ENCODE measurements at regions not wholly inside any gene's neighbourhood (a gene's known extent, or its start where the extent isn't known, plus 50 kb on each side); places are given as distances from the start of the nearest gene placed in this dataset.
"Not testable (repeated sequence)": the region's sequence is repeated elsewhere in the genome, so short reads cannot be mapped to it uniquely, and the experiment has no call there.

DNA sequence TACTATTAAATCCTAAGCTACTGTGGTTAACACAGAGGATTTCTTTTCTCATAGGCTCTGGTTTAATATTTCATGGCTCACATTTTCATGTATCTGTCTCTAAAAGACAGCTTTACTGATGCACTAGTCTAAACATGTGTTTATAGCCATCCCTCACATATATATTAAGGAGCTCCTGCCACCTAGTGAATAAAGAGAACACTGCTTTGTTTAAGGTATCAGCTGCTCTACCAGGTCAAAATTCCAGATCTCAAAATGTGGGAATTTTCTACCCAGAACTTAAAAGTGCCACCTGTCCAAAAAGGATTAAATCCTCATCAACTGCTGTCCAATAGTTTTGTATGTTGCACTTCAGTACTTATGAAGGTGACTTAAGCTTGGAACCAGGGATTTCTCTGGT is 188.5 kb upstream of the TEX13C start:
- CTCF ChIA-PET, result no interaction called here

DNA sequence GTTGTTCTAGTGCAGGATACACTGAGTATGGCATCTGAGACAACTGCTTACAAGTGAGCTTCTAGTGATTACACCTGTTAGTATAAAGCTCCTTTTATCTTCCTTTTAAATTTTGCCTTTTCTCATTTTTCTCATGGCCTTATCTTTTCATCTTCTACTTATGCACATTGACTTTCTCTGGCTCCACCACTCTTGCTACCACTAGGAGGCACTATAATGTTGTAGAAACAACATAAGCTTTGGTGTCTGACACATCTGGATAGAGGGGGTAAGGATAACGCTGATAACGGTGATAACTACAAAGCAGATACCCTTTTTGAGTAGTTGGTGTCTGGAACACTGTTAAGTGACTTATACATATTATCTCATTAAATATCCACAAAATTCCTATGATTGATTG is 187.4 kb upstream of the TEX13C start:
- H3K27me3 Mint-ChIP-seq, result peaks cover 0 to 3% of the 10 kb centered on the region in 2 donors
- DNase-seq, result no peak
- no peaks in the 10 kb centered on the region for H3K36me3 ChIP-seq (ENCODE audit: insufficient read depth, low read length)

More for the DNA sequence above, 188.5 kb upstream of the TEX13C start:
- no peaks in the 10 kb centered on the region for H3K36me3 Mint-ChIP-seq
- no peak overlapping the region for H3K4me3 Mint-ChIP-seq
- Histone ChIP-seq H3K27me3 (ENCODE audit: insufficient read depth, low read length, poor library complexity, severe bottlenecking) (no peaks in the 10 kb centered on the region), H3K9me3 (ENCODE audit: low read length) (no peaks in the 10 kb centered on the region), H3K27ac (ENCODE audit: low read depth, low read length) (no peak overlapping the region), H3K36me3 (ENCODE audit: insufficient read depth, low read length) (no peaks in the 10 kb centered on the region), H3K4me1 (ENCODE audit: insufficient read depth, low read length) (no peaks in the 10 kb centered on the region), H3K4me3 (ENCODE audit: low read length) (no peak overlapping the region)
- DNase-seq, result no peak
- H3K4me1 Mint-ChIP-seq, result no peaks in the 10 kb centered on the region
- peaks cover 0 to 3% (median 3%) of the 10 kb centered on the region in 5 donors for H3K9me3 Mint-ChIP-seq
- H3K27me3 Mint-ChIP-seq, result peaks cover 3 to 4% of the 10 kb centered on the region in 2 donors
- POLR2A ChIA-PET, result no interaction called here
- H3K27ac Mint-ChIP-seq, result no peak overlapping the region

DNA sequence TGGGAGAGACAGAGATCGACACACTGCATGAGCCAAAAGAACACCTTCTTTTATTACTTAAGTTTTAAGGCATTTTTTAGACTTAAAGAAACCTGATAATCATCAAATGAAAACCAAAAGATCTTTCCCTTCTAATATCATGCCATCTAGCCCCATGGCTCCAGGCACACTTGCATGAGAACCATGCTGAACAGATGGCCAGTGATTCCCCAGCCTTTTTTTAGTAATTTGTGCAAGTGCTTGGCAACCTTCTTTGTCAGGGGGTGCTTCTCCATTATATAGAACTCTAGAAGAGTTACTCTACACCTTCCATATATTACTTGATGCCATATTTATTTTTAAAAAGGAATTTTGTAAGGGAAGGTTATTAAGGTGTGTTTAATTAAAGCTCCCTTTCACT is 182.2 kb upstream of the TEX13C start:
- H3K27ac Mint-ChIP-seq, result no peak overlapping the region
- ChIA-PET CTCF (no interaction called here), POLR2A (interaction anchor here (0.7 kb wide), 1 partner anchor 1362 kb away, joined by 3 read pairs; no protein-coding TSS in a partner anchor)

More for the DNA sequence above, 187.4 kb upstream of the TEX13C start:
- H3K36me3 Mint-ChIP-seq, result no peaks in the 10 kb centered on the region
- Histone ChIP-seq H3K9me3 (ENCODE audit: low read length) (no peaks in the 10 kb centered on the region), H3K4me3 (ENCODE audit: low read length) (no peak overlapping the region), H3K4me1 (ENCODE audit: insufficient read depth, low read length) (no peaks in the 10 kb centered on the region), H3K27ac (ENCODE audit: low read depth, low read length) (no peak overlapping the region), H3K27me3 (ENCODE audit: insufficient read depth, low read length, poor library complexity, severe bottlenecking) (no peaks in the 10 kb centered on the region)
- no peaks in the 10 kb centered on the region for H3K4me1 Mint-ChIP-seq
- H3K27ac Mint-ChIP-seq, result no peak overlapping the region
- peaks cover 0 to 3% (median 3%) of the 10 kb centered on the region in 5 donors for H3K9me3 Mint-ChIP-seq
- ChIA-PET CTCF (no interaction called here), POLR2A (no interaction called here)
- H3K4me3 Mint-ChIP-seq, result no peak overlapping the region

GRCh38 chrX:125150231-125150630 is 169.4 kb upstream of the TEX13C start:
- Mint-ChIP-seq H3K9me3 (peaks cover 0 to 2% (median 0%) of the 10 kb centered on the region in 5 donors), H3K27me3 (peaks cover 0 to 5% of the 10 kb centered on the region in 2 donors), H3K36me3 (no peaks in the 10 kb centered on the region), H3K4me3 (no peak overlapping the region), H3K27ac (no peak overlapping the region), H3K4me1 (no peaks in the 10 kb centered on the region)
- Histone ChIP-seq H3K4me3 (ENCODE audit: low read length) (no peak overlapping the region), H3K27ac (ENCODE audit: low read depth, low read length) (no peak overlapping the region), H3K36me3 (ENCODE audit: insufficient read depth, low read length) (no peaks in the 10 kb centered on the region), H3K27me3 (ENCODE audit: insufficient read depth, low read length, poor library complexity, severe bottlenecking) (no peaks in the 10 kb centered on the region), H3K9me3 (ENCODE audit: low read length) (no peaks in the 10 kb centered on the region), H3K4me1 (ENCODE audit: insufficient read depth, low read length) (no peaks in the 10 kb centered on the region)
- POLR2A ChIA-PET, result no interaction called here
- no peak for DNase-seq
- CTCF ChIA-PET, result no interaction called here

More for the DNA sequence above, 182.2 kb upstream of the TEX13C start:
- peaks cover 0 to 2% of the 10 kb centered on the region in 2 donors for H3K27me3 Mint-ChIP-seq
- Histone ChIP-seq H3K27me3 (ENCODE audit: insufficient read depth, low read length, poor library complexity, severe bottlenecking) (no peaks in the 10 kb centered on the region), H3K36me3 (ENCODE audit: insufficient read depth, low read length) (no peaks in the 10 kb centered on the region), H3K27ac (ENCODE audit: low read depth, low read length) (no peak overlapping the region), H3K4me1 (ENCODE audit: insufficient read depth, low read length) (no peaks in the 10 kb centered on the region), H3K4me3 (ENCODE audit: low read length) (no peak overlapping the region), H3K9me3 (ENCODE audit: low read length) (no peaks in the 10 kb centered on the region)
- no peaks in the 10 kb centered on the region for H3K9me3 Mint-ChIP-seq
- no peak for DNase-seq
- H3K4me1 Mint-ChIP-seq, result no peaks in the 10 kb centered on the region
- H3K4me3 Mint-ChIP-seq, result no peak overlapping the region
- no peaks in the 10 kb centered on the region for H3K36me3 Mint-ChIP-seq

GRCh38 chrX:125151146-125151545 is 168.5 kb upstream of the TEX13C start:
- Mint-ChIP-seq H3K27ac (no peak overlapping the region), H3K36me3 (no peaks in the 10 kb centered on the region), H3K9me3 (peaks cover 0 to 2% (median 0%) of the 10 kb centered on the region in 5 donors), H3K4me3 (no peak overlapping the region), H3K4me1 (no peaks in the 10 kb centered on the region), H3K27me3 (peaks cover 0 to 5% of the 10 kb centered on the region in 2 donors)
- no peaks in the 10 kb centered on the region for H3K36me3 ChIP-seq (ENCODE audit: insufficient read depth, low read length)
- no peak overlapping the region for H3K27ac ChIP-seq (ENCODE audit: low read depth, low read length)
- DNase-seq, result no peak
- CTCF ChIA-PET, result no interaction called here
- POLR2A ChIA-PET, result no interaction called here
- H3K9me3 ChIP-seq (ENCODE audit: low read length), result no peaks in the 10 kb centered on the region
- H3K4me3 ChIP-seq (ENCODE audit: low read length), result no peak overlapping the region
- no peaks in the 10 kb centered on the region for H3K27me3 ChIP-seq (ENCODE audit: insufficient read depth, low read length, poor library complexity, severe bottlenecking)
- no peaks in the 10 kb centered on the region for H3K4me1 ChIP-seq (ENCODE audit: insufficient read depth, low read length)

GRCh38 chrX:125152011-125152410 is 167.7 kb upstream of the TEX13C start:
- Histone ChIP-seq H3K4me1 (ENCODE audit: insufficient read depth, low read length) (no peaks in the 10 kb centered on the region), H3K27me3 (ENCODE audit: insufficient read depth, low read length, poor library complexity, severe bottlenecking) (no peaks in the 10 kb centered on the region), H3K9me3 (ENCODE audit: low read length) (no peaks in the 10 kb centered on the region), H3K36me3 (ENCODE audit: insufficient read depth, low read length) (no peaks in the 10 kb centered on the region), H3K27ac (ENCODE audit: low read depth, low read length) (no peak overlapping the region), H3K4me3 (ENCODE audit: low read length) (no peak overlapping the region)
- POLR2A ChIA-PET, result no interaction called here
- no peak for DNase-seq
- H3K36me3 Mint-ChIP-seq, result no peaks in the 10 kb centered on the region
- no peak overlapping the region for H3K27ac Mint-ChIP-seq
- peaks cover 0 to 2% (median 0%) of the 10 kb centered on the region in 5 donors for H3K9me3 Mint-ChIP-seq
- peaks cover 0 to 7% of the 10 kb centered on the region in 2 donors for H3K27me3 Mint-ChIP-seq
- CTCF ChIA-PET, result no interaction called here
- no peaks in the 10 kb centered on the region for H3K4me1 Mint-ChIP-seq
- no peak overlapping the region for H3K4me3 Mint-ChIP-seq

DNA sequence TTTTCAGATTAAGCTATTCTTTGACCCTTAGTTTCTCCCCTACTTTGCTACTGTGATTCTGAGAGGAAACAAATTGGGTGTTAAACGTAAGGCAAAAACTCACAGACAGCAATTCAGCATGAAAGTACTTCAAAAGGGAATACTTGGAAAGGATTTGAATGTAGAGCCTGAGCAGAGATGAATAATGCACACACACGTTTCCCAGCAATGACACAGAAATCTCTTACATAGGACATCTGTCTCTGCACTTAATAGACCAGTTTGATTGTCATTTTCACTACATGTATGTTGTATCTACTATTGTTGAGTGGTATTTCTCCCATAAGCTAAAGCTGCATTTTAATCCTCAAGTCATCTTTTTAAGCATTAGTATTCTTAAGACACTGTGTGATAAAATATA is 166.1 kb upstream of the TEX13C start:
- no peak for DNase-seq
- H3K4me3 ChIP-seq (ENCODE audit: low read length), result no peak overlapping the region
- Mint-ChIP-seq H3K27me3 (peaks cover 0 to 9% of the 10 kb centered on the region in 2 donors), H3K4me1 (no peaks in the 10 kb centered on the region), H3K9me3 (peaks cover 0 to 2% (median 0%) of the 10 kb centered on the region in 5 donors), H3K4me3 (no peak overlapping the region), H3K27ac (no peak overlapping the region), H3K36me3 (no peaks in the 10 kb centered on the region)
- ChIA-PET POLR2A (no interaction called here), CTCF (no interaction called here)
- H3K4me1 ChIP-seq (ENCODE audit: insufficient read depth, low read length), result no peaks in the 10 kb centered on the region
- no peaks in the 10 kb centered on the region for H3K9me3 ChIP-seq (ENCODE audit: low read length)
- H3K27ac ChIP-seq (ENCODE audit: low read depth, low read length), result no peak overlapping the region
- H3K27me3 ChIP-seq (ENCODE audit: insufficient read depth, low read length, poor library complexity, severe bottlenecking), result no peaks in the 10 kb centered on the region
- H3K36me3 ChIP-seq (ENCODE audit: insufficient read depth, low read length), result no peaks in the 10 kb centered on the region

DNA sequence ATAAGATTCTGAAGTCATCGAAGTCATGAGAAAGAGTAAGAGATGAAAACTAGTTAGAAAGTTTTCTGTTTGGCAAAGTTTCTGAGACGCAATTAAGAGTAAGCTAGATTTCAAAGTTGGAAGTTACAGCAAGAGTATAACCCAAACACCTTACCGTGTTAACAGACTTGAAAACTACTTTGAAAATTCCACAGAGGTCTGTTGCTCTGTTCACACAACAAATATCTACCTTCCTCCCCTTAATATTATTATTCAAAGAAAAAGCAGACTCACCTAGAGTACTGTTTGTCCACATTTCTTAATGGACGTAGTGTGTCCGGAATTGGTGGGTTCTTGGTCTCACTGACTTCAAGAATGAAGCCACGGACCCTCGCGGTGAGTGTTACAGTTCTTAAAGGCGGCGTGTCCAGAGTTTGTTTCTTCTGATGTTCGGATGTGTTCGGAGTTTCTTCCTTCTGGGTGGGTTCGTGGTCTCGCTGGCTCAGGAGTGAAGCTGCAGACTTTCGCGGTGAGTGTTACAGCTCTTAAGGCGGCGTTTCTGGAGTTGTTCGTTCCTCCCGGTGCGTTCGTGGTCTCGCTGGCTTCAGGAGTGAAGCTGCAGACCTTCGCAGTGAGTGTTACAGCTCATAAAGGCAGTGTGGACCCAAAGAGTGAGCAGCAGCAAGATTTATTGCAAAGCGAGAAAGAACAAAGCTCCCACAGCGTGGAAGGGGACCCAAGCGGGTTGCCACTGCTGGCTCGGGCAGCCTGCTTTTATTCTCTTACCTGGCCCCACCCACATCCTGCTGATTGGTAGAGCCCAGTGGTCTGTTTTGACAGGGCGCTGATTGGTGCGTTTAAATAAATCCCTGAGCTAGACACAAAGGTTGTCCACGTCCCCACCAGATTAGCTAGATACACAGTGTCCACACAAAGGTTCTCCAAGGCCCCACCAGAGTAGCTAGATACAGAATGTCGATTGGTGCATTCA is 165.1 kb upstream of the TEX13C start:
- H3K36me3 Mint-ChIP-seq, POLR2A ChIA-PET: not testable (repeated sequence)

More for the DNA sequence above, 165.1 kb upstream of the TEX13C start:
- H3K36me3 ChIP-seq (ENCODE audit: insufficient read depth, low read length); H3K27ac Mint-ChIP-seq; H3K9me3 ChIP-seq (ENCODE audit: low read length); H3K27me3 Mint-ChIP-seq; H3K27ac ChIP-seq (ENCODE audit: low read depth, low read length); H3K4me1 ChIP-seq (ENCODE audit: insufficient read depth, low read length); DNase-seq; H3K9me3 Mint-ChIP-seq; H3K4me1 Mint-ChIP-seq; H3K27me3 ChIP-seq (ENCODE audit: insufficient read depth, low read length, poor library complexity, severe bottlenecking); CTCF ChIA-PET; H3K4me3 Mint-ChIP-seq; H3K4me3 ChIP-seq (ENCODE audit: low read length): not testable (repeated sequence)

Measured in CD8-positive, alpha-beta memory T cell (primary cell).